ENCODE measurements at regions not wholly inside any gene's neighbourhood (a gene's known extent, or its start where the extent isn't known, plus 50 kb on each side); places are given as distances from the start of the nearest gene placed in this dataset.
"Not testable (repeated sequence)": the region's sequence is repeated elsewhere in the genome, so short reads cannot be mapped to it uniquely, and the experiment has no call there.

DNA sequence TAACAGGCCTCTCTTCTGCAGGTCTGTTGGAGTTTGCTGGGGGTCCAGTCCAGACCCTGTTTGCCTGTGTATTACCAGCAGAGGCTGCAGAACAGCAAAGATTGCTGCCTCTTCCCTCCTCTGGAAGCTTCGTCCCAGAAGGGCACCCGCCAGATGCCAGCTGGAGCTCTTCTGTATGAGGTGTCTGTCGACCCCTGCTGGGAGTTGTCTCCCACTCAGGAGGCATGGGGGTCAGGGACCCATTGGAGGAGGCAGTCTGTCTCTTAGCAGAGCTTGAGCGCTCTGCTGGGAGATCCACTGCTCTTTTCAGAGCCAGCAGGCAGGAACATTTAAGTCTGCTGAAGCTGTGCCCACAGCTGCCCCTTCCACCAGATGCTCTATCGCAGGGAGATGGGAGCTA is 361.1 kb upstream of the NRP1 start:
- H3K4me3 ChIP-seq (ENCODE audit: severe bottlenecking): no peak overlapping the region
- TF ChIP-seq, protein P1, sequence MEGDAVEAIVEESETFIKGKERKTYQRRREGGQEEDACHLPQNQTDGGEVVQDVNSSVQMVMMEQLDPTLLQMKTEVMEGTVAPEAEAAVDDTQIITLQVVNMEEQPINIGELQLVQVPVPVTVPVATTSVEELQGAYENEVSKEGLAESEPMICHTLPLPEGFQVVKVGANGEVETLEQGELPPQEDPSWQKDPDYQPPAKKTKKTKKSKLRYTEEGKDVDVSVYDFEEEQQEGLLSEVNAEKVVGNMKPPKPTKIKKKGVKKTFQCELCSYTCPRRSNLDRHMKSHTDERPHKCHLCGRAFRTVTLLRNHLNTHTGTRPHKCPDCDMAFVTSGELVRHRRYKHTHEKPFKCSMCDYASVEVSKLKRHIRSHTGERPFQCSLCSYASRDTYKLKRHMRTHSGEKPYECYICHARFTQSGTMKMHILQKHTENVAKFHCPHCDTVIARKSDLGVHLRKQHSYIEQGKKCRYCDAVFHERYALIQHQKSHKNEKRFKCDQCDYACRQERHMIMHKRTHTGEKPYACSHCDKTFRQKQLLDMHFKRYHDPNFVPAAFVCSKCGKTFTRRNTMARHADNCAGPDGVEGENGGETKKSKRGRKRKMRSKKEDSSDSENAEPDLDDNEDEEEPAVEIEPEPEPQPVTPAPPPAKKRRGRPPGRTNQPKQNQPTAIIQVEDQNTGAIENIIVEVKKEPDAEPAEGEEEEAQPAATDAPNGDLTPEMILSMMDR (IDR thresholded peaks at IDR 0.05; ENCODE audit: poor library complexity, severe bottlenecking): no peak
- no peak for ATAC-seq (ENCODE audit: low read depth)

DNA sequence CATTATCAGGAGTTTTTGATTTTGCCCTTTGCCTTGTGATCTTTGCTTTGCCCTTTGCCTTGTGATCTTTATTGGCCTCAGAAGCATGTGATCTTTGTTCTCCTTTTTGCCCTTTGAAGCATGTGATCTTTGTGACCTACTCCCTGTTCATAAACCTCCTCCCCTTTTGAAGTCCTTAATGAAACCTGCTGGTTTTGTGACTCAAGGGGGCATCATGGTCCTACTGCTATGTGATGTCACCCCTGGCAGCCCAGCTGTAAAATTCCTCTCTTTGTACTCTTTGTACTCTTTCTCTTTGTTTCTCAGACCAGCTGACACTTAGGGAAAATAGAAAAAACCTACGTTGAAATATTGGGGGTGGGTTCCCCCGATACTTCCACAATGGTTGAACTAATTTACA is 356.1 kb upstream of the NRP1 start:
- ATAC-seq (ENCODE audit: low read depth); H3K4me3 ChIP-seq (ENCODE audit: severe bottlenecking); H3K9me3 ChIP-seq (ENCODE audit: severe bottlenecking); DNase-seq (ENCODE audit: low spot score); H3K27me3 ChIP-seq (ENCODE audit: insufficient read depth, poor library complexity, severe bottlenecking); H3K36me3 ChIP-seq (ENCODE audit: low read depth); H3K27ac ChIP-seq (ENCODE audit: poor library complexity, severe bottlenecking); H3K4me1 ChIP-seq (ENCODE audit: insufficient read depth, poor library complexity, severe bottlenecking): not testable (repeated sequence)

More for the DNA sequence above, 361.1 kb upstream of the NRP1 start:
- Histone ChIP-seq H3K27me3 (ENCODE audit: insufficient read depth, poor library complexity, severe bottlenecking) (no peaks in the 10 kb centered on the region), H3K4me1 (ENCODE audit: insufficient read depth, poor library complexity, severe bottlenecking) (no peaks in the 10 kb centered on the region), H3K9me3 (ENCODE audit: severe bottlenecking) (no peaks in the 10 kb centered on the region), H3K36me3 (ENCODE audit: low read depth) (no peaks in the 10 kb centered on the region), H3K27ac (ENCODE audit: poor library complexity, severe bottlenecking) (no peak overlapping the region)
- DNase-seq (ENCODE audit: low spot score): no peak

DNA sequence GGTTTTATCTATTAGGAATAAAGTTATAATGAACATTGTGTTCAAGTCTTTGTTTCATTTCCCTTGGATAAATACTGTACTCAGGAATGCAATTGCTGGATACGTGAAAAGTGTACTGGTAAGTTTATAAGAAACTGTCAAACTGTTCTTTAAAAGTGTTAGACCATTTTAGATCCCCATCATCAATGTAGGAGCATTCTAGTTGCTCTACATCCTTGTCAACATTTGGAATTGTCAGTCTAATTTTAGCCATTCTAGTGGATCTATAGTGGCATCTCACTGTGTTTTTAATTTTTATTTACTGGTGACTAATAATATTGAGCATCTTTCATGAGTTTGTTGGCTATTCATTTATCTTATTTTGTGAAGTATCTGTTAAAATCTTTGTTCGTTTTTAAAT is 354.0 kb upstream of the NRP1 start:
- DNase-seq (ENCODE audit: low spot score) (no peak), ATAC-seq (ENCODE audit: low read depth) (no peak)
- peaks cover 2% of the 10 kb centered on the region for H3K9me3 ChIP-seq (ENCODE audit: severe bottlenecking)
- no peak overlapping the region for H3K4me3 ChIP-seq (ENCODE audit: severe bottlenecking)
- TF ChIP-seq, protein P1 (IDR thresholded peaks at IDR 0.05; ENCODE audit: poor library complexity, severe bottlenecking): no peak
- H3K36me3 ChIP-seq (ENCODE audit: low read depth): no peaks in the 10 kb centered on the region
- H3K27me3 ChIP-seq (ENCODE audit: insufficient read depth, poor library complexity, severe bottlenecking): no peaks in the 10 kb centered on the region
- no peaks in the 10 kb centered on the region for H3K4me1 ChIP-seq (ENCODE audit: insufficient read depth, poor library complexity, severe bottlenecking)
- H3K27ac ChIP-seq (ENCODE audit: poor library complexity, severe bottlenecking): no peak overlapping the region

DNA sequence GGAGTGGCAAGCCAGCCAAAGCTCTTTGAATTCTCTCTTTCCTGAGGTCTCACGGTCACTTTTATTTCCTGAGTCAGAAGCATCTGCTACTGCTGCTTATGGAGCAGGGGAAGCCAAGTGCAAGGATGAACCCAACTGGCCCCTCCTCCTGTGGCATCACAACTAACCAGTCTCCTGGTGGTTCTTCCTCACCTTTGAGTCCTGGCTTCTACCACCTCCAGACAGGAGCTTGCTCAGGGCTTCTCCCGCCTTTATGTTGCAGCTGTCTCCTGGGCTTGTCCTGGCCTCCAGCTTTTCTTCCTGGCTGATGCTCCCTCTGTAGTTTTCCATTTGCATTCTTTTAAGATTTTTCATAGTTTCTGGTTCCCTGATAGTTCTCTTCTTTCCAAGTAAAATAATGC is 349.7 kb upstream of the NRP1 start:
- H3K4me1 ChIP-seq (ENCODE audit: insufficient read depth, poor library complexity, severe bottlenecking): no peaks in the 10 kb centered on the region
- H3K4me3 ChIP-seq (ENCODE audit: severe bottlenecking): no peak overlapping the region
- no peak for ATAC-seq (ENCODE audit: low read depth)
- H3K27ac ChIP-seq (ENCODE audit: poor library complexity, severe bottlenecking): no peak overlapping the region
- TF ChIP-seq, protein P1 (IDR thresholded peaks at IDR 0.05; ENCODE audit: poor library complexity, severe bottlenecking): no peak
- H3K9me3 ChIP-seq (ENCODE audit: severe bottlenecking): no peaks in the 10 kb centered on the region
- H3K27me3 ChIP-seq (ENCODE audit: insufficient read depth, poor library complexity, severe bottlenecking): no peaks in the 10 kb centered on the region
- DNase-seq (ENCODE audit: low spot score): no peak
- no peaks in the 10 kb centered on the region for H3K36me3 ChIP-seq (ENCODE audit: low read depth)

DNA sequence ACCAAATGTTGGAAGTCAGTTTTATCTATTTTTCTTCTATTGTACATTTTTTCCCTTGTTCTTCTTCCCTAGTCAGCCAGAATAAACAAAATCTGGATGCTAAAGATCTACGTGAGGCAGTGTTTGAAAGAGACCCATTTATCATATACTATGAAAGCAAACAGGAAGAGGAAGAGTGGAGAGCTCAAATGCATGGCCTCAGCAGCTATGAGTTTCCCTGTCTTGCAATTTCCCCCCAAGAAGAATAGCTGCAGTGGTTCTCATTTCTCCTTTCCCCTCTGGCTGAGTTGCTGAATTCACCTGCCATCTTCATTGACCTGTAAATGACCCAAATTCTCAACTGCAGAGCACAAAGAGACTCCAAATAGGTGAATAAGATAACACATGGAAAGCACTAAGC is 347.1 kb upstream of the NRP1 start:
- Histone ChIP-seq H3K4me3 (ENCODE audit: severe bottlenecking) (no peak overlapping the region), H3K36me3 (ENCODE audit: low read depth) (no peaks in the 10 kb centered on the region), H3K27me3 (ENCODE audit: insufficient read depth, poor library complexity, severe bottlenecking) (no peaks in the 10 kb centered on the region), H3K4me1 (ENCODE audit: insufficient read depth, poor library complexity, severe bottlenecking) (no peaks in the 10 kb centered on the region), H3K9me3 (ENCODE audit: severe bottlenecking) (no peaks in the 10 kb centered on the region), H3K27ac (ENCODE audit: poor library complexity, severe bottlenecking) (no peak overlapping the region)
- TF ChIP-seq, protein P1 (IDR thresholded peaks at IDR 0.05; ENCODE audit: poor library complexity, severe bottlenecking): no peak
- no peak for ATAC-seq (ENCODE audit: low read depth)
- no peak for DNase-seq (ENCODE audit: low spot score)
